ENCODE measurements at regions not wholly inside any gene's neighbourhood (a gene's known extent, or its start where the extent isn't known, plus 50 kb on each side); places are given as distances from the start of the nearest gene placed in this dataset.

DNA sequence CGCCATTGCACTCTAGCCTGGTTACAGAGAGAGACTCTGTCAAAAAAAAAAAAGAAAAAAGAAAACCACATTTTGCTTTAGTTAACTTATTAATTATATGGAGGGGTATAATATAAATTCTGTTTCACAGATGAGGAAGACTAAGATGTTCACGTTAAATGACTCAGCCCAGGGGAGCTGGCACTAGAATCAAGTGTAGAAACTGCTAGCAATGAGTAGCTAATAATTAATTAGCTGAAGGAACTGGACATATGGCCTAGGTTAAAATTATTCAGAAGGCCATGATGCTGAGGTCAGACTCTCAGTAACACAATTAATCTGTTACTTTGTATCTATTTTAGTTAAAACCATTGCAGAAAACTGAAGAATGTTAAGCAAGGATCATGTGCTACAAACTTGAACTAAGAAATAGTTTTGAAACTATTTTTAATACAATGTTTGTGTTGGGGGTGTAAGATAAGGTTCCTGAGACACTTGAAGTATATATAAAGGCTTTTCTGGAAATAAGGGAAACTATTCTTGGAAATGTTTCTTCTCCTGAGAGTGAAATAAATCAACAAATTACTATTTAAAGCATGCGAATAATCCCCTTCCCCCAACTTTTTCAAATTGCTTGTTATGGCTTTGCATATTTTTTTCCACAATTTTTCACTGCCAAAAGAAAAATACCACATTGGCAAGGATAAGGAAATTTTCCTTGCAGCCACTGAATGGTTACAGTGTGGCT is 589.3 kb downstream of the SOX5 start:
- DNase-seq, result no peak
- TF ChIP-seq, protein P1, sequence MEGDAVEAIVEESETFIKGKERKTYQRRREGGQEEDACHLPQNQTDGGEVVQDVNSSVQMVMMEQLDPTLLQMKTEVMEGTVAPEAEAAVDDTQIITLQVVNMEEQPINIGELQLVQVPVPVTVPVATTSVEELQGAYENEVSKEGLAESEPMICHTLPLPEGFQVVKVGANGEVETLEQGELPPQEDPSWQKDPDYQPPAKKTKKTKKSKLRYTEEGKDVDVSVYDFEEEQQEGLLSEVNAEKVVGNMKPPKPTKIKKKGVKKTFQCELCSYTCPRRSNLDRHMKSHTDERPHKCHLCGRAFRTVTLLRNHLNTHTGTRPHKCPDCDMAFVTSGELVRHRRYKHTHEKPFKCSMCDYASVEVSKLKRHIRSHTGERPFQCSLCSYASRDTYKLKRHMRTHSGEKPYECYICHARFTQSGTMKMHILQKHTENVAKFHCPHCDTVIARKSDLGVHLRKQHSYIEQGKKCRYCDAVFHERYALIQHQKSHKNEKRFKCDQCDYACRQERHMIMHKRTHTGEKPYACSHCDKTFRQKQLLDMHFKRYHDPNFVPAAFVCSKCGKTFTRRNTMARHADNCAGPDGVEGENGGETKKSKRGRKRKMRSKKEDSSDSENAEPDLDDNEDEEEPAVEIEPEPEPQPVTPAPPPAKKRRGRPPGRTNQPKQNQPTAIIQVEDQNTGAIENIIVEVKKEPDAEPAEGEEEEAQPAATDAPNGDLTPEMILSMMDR (IDR thresholded peaks at IDR 0.05), result no peak
- TF ChIP-seq EP300 (IDR thresholded peaks at IDR 0.05; ENCODE audit: low read depth) (no peak), POLR2AphosphoS5 (IDR thresholded peaks at IDR 0.05) (no peak), POLR2A (IDR thresholded peaks at IDR 0.05) (no peak)
- no peaks in the 10 kb centered on the region for H3K36me3 ChIP-seq
- no peaks in the 10 kb centered on the region for H3K9me3 ChIP-seq
- intact Hi-C loops (cut with DNase I; ENCODE audit: low total_unique reads) (no loop called here), in situ Hi-C loops (cut with MboI; ENCODE audit: low pct_ligation_motif_present in 1 of 4, low pct_unique_long_range_greater_than_20kb in 1 of 4, low sequenced_read_pairs in 3 of 4) (no loop called here)
- H3K27ac ChIP-seq, result no peak overlapping the region
- H3K4me1 ChIP-seq, result no peaks in the 10 kb centered on the region
- no peaks in the 10 kb centered on the region for H3K27me3 ChIP-seq
- WGBS, 2 donors (ENCODE audit: low coverage in 1 of 2), result 63 to 71% methylated on average over 3 of the region's 3 CpGs
- H3K4me3 ChIP-seq, result no peak overlapping the region

DNA sequence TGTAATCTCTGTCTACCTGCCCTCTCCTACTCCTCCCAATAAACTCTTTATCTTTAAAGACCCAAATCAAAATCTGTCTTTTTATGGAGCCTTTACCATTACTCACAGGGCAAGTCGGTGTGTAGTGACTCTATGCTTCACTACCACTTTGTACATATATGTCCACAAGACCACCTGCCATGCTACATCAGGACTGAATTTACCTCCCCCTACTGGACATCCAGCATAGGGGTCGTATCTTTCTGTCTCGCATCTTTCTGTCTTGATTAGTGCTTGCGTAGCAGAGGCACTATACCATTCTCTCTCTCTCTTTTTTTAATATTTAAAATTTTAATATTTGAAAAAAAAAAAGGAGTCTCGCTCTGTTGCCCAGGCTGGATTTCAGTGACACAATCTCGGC is 587.5 kb downstream of the SOX5 start:
- TF ChIP-seq EP300 (IDR thresholded peaks at IDR 0.05; ENCODE audit: low read depth), result no peak
- TF ChIP-seq POLR2A (IDR thresholded peaks at IDR 0.05), result no peak
- TF ChIP-seq, protein P1 (IDR thresholded peaks at IDR 0.05), result no peak
- TF ChIP-seq POLR2AphosphoS5 (IDR thresholded peaks at IDR 0.05), result no peak
- H3K36me3 ChIP-seq, result no peaks in the 10 kb centered on the region
- in situ Hi-C loops (cut with MboI; ENCODE audit: low pct_ligation_motif_present in 1 of 4, low pct_unique_long_range_greater_than_20kb in 1 of 4, low sequenced_read_pairs in 3 of 4) (no loop called here), intact Hi-C loops (cut with DNase I; ENCODE audit: low total_unique reads) (no loop called here)
- no peak overlapping the region for H3K27ac ChIP-seq
- WGBS, 2 donors (ENCODE audit: low coverage in 1 of 2), result 75 to 77% methylated on average over 6 of the region's 6 CpGs
- no peak for DNase-seq
- H3K27me3 ChIP-seq, result no peaks in the 10 kb centered on the region
- H3K9me3 ChIP-seq, result no peaks in the 10 kb centered on the region
- no peaks in the 10 kb centered on the region for H3K4me1 ChIP-seq
- H3K4me3 ChIP-seq, result no peak overlapping the region

GRCh38 chr12:23368590-23368989 is 580.9 kb downstream of the SOX5 start:
- no peak for DNase-seq
- no peak for TF ChIP-seq POLR2AphosphoS5 (IDR thresholded peaks at IDR 0.05)
- no peaks in the 10 kb centered on the region for H3K4me1 ChIP-seq
- WGBS, 2 donors (ENCODE audit: low coverage in 1 of 2), result 87 to 88% methylated on average over 1 of the region's 1 CpG
- in situ Hi-C loops (cut with MboI; ENCODE audit: low pct_ligation_motif_present in 1 of 4, low pct_unique_long_range_greater_than_20kb in 1 of 4, low sequenced_read_pairs in 3 of 4) (no loop called here), intact Hi-C loops (cut with DNase I; ENCODE audit: low total_unique reads) (no loop called here)
- H3K27ac ChIP-seq, result no peak overlapping the region
- no peaks in the 10 kb centered on the region for H3K9me3 ChIP-seq
- no peaks in the 10 kb centered on the region for H3K27me3 ChIP-seq
- H3K4me3 ChIP-seq, result no peak overlapping the region
- no peaks in the 10 kb centered on the region for H3K36me3 ChIP-seq

GRCh38 chr12:23375621-23376020 is 573.8 kb downstream of the SOX5 start:
- intact Hi-C loops (cut with DNase I; ENCODE audit: low total_unique reads), result no loop called here
- 78% methylated on average over 3 of the region's 3 CpGs; no CpG with 5 or more reads in 1 of the 2 donors for WGBS, 2 donors (ENCODE audit: low coverage in 1 of 2)
- TF ChIP-seq EP300 (IDR thresholded peaks at IDR 0.05; ENCODE audit: low read depth) (no peak), POLR2A (IDR thresholded peaks at IDR 0.05) (no peak), POLR2AphosphoS5 (IDR thresholded peaks at IDR 0.05) (no peak)
- TF ChIP-seq, protein P1 (IDR thresholded peaks at IDR 0.05), result no peak
- in situ Hi-C loops (cut with MboI; ENCODE audit: low pct_ligation_motif_present in 1 of 4, low pct_unique_long_range_greater_than_20kb in 1 of 4, low sequenced_read_pairs in 3 of 4), result no loop called here
- Histone ChIP-seq H3K36me3 (no peaks in the 10 kb centered on the region), H3K9me3 (peaks cover 13 to 14% of the 10 kb centered on the region in 2 donors), H3K27me3 (no peaks in the 10 kb centered on the region), H3K4me3 (no peak overlapping the region), H3K4me1 (no peaks in the 10 kb centered on the region), H3K27ac (no peak overlapping the region)
- no peak for DNase-seq

GRCh38 chr12:23376238-23376637 is 573.2 kb downstream of the SOX5 start:
- Histone ChIP-seq H3K4me1 (no peaks in the 10 kb centered on the region), H3K9me3 (peaks cover 13 to 14% of the 10 kb centered on the region in 2 donors), H3K27me3 (no peaks in the 10 kb centered on the region), H3K36me3 (no peaks in the 10 kb centered on the region), H3K27ac (no peak overlapping the region), H3K4me3 (no peak overlapping the region)
- 63% methylated on average over 3 of the region's 3 CpGs; no CpG with 5 or more reads in 1 of the 2 donors for WGBS, 2 donors (ENCODE audit: low coverage in 1 of 2)
- DNase-seq, result no peak
- TF ChIP-seq POLR2AphosphoS5 (IDR thresholded peaks at IDR 0.05) (no peak), EP300 (IDR thresholded peaks at IDR 0.05; ENCODE audit: low read depth) (no peak), POLR2A (IDR thresholded peaks at IDR 0.05) (no peak)
- TF ChIP-seq, protein P1 (IDR thresholded peaks at IDR 0.05), result no peak
- in situ Hi-C loops (cut with MboI; ENCODE audit: low pct_ligation_motif_present in 1 of 4, low pct_unique_long_range_greater_than_20kb in 1 of 4, low sequenced_read_pairs in 3 of 4), result no loop called here
- intact Hi-C loops (cut with DNase I; ENCODE audit: low total_unique reads), result no loop called here
